ENCODE measurements at regions not wholly inside any gene's neighbourhood (a gene's known extent, or its start where the extent isn't known, plus 50 kb on each side); places are given as distances from the start of the nearest gene placed in this dataset.
A peak's percentile ranks its signal among the peaks of the same experiment; 100 is the strongest.

- WGBS (ENCODE audit: low lambda C conversion rate) = 47% methylated on average over 14 of the region's 18 CpGs
- intact Hi-C loops (cut with micrococcal nuclease; ENCODE audit: unreplicated experiment) (no loop called here), in situ Hi-C loops (cut with HindIII; ENCODE audit: extremely low pct_ligation_motif_present, low pct_unique_long_range_greater_than_20kb) (no loop called here)
- BruUV-seq (replicated peaks) = no TSS peak
- H3K9ac ChIP-seq (ENCODE audit: insufficient read depth, low read depth, low read length) = no peak overlapping the region
- ChIA-PET POLR2A (no interaction called here), CTCF (ENCODE audit: low intra/inter-chr PET ratio, low total read pairs) (no interaction called here)
- H3K4me2 ChIP-seq (ENCODE audit: low read depth, low read length) = no peak overlapping the region
- no peak for ATAC-seq
- H3K9me3 ChIP-seq (ENCODE audit: low read length) = no peaks in the 10 kb centered on the region
- no peaks in the 10 kb centered on the region for H3K79me2 ChIP-seq (ENCODE audit: insufficient read depth, low read length)
- no peak overlapping the region for H3K4me3 ChIP-seq (replicated peaks in 1 of 3; ENCODE audit: insufficient read depth in 1 of 3, low read depth in 2 of 3, low read length in 3 of 3)
- TF ChIP-seq ATF7 (IDR thresholded peaks at IDR 0.05) (peak; percentile 83), ATF7 (CRISPR knock-in tag; IDR thresholded peaks at IDR 0.05) (no peak), ATM (IDR thresholded peaks at IDR 0.05; ENCODE audit: borderline replicate concordance) (no peak)
- H3K27ac ChIP-seq (ENCODE audit: extremely low read length, insufficient read depth, low read length) = no peak overlapping the region
- no peak for FAIRE-seq
- H3K4me1 ChIP-seq (ENCODE audit: insufficient read depth, low read length) = no peaks in the 10 kb centered on the region
- H4K20me1 ChIP-seq (ENCODE audit: insufficient read depth, low read length) = no peaks in the 10 kb centered on the region
- no peaks in the 10 kb centered on the region for H3K36me3 ChIP-seq (replicated peaks in 1 of 2; ENCODE audit: control insufficient read depth in 1 of 2, insufficient read depth in 2 of 2, low read length in 2 of 2)
- no peak overlapping the region for H2AFZ ChIP-seq (ENCODE audit: low read length)
- peaks cover 2 to 15% of the 10 kb centered on the region in 2 experiments; a peak in 4 of 5 replicates for H3K27me3 ChIP-seq (ENCODE audit: control insufficient read depth in 1 of 2, insufficient read depth in 2 of 2, low read length in 2 of 2)
- no peak for DNase-seq (ENCODE audit: low spot score)
Measured at GRCh38 chr22:48827904-48828555, 999.6 kb downstream of the BRD1 start.

DNA sequence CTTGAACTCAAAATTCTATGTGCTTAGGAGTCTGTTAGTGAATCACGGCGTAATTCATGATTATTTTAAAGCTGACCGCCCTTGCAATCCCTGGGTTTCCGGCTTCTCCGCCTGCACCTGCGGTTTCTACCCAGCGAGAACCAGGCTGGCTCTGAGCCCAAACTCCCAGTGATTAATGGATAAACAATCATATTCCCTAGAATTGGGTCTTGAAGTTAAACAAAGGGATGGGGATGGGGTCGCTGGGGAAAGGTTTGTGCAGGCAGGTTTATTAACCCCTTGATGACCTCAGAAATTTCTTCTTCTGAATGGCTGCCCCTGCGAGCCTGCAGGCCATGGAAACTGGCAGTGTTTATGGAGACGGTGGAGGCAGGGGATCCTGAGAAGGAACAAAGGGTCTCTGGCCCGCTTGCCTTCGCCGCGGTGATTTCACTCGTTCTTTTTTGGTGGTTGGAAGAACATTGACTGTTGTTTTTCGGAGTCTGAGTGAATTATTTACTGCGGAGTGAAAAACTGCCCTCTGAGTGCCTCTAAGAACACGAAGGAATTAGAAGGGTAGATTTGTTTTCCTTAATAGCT lies 1000.3 kb downstream of the BRD1 start:
- in situ Hi-C loops (cut with HindIII; ENCODE audit: extremely low pct_ligation_motif_present, low pct_unique_long_range_greater_than_20kb) (no loop called here), intact Hi-C loops (cut with micrococcal nuclease; ENCODE audit: unreplicated experiment) (no loop called here)
- Histone ChIP-seq H2AFZ (ENCODE audit: low read length) (no peak overlapping the region), H3K4me1 (ENCODE audit: insufficient read depth, low read length) (no peaks in the 10 kb centered on the region), H4K20me1 (ENCODE audit: insufficient read depth, low read length) (no peaks in the 10 kb centered on the region), H3K79me2 (ENCODE audit: insufficient read depth, low read length) (no peaks in the 10 kb centered on the region), H3K27me3 (ENCODE audit: control insufficient read depth in 1 of 2, insufficient read depth in 2 of 2, low read length in 2 of 2) (peaks cover 2 to 14% of the 10 kb centered on the region in 2 experiments; a peak in 3 of 5 replicates), H3K36me3 (replicated peaks in 1 of 2; ENCODE audit: control insufficient read depth in 1 of 2, insufficient read depth in 2 of 2, low read length in 2 of 2) (no peaks in the 10 kb centered on the region), H3K4me3 (replicated peaks in 1 of 3; ENCODE audit: insufficient read depth in 1 of 3, low read depth in 2 of 3, low read length in 3 of 3) (no peak overlapping the region), H3K27ac (ENCODE audit: extremely low read length, insufficient read depth, low read length) (no peak overlapping the region), H3K9ac (ENCODE audit: insufficient read depth, low read depth, low read length) (no peak overlapping the region), H3K9me3 (ENCODE audit: low read length) (no peaks in the 10 kb centered on the region), H3K4me2 (ENCODE audit: low read depth, low read length) (no peak overlapping the region)
- POLR2A ChIA-PET = no interaction called here
- BruUV-seq (replicated peaks) = no TSS peak
- DNase-seq (ENCODE audit: low spot score) (no peak), FAIRE-seq (no peak), ATAC-seq (no peak)
- CTCF ChIA-PET (ENCODE audit: low intra/inter-chr PET ratio, low total read pairs) = no interaction called here
- WGBS (ENCODE audit: low lambda C conversion rate) = 58% methylated on average over 18 of the region's 18 CpGs
- TF ChIP-seq, protein P1, sequence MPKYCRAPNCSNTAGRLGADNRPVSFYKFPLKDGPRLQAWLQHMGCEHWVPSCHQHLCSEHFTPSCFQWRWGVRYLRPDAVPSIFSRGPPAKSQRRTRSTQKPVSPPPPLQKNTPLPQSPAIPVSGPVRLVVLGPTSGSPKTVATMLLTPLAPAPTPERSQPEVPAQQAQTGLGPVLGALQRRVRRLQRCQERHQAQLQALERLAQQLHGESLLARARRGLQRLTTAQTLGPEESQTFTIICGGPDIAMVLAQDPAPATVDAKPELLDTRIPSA (CRISPR knock-in tag; IDR thresholded peaks at IDR 0.05; ENCODE audit: borderline replicate concordance) = no peak
- TF ChIP-seq TAF1 (CRISPR knock-in tag; IDR thresholded peaks at IDR 0.05) = no peak
- TF ChIP-seq ATM (IDR thresholded peaks at IDR 0.05; ENCODE audit: borderline replicate concordance) = no peak
- TF ChIP-seq EHMT2 (IDR thresholded peaks at IDR 0.05; ENCODE audit: borderline replicate concordance, low read depth, low read length) = no peak
- TF ChIP-seq REPIN1 (CRISPR knock-in tag; IDR thresholded peaks at IDR 0.05; ENCODE audit: borderline replicate concordance, low read depth) = no peak
- TF ChIP-seq ZNF629 (CRISPR knock-in tag; conservative IDR thresholded peaks at IDR 0.05) = no peak
- TF ChIP-seq ZNF644 (CRISPR knock-in tag; IDR thresholded peaks at IDR 0.05; ENCODE audit: low read depth) = no peak
- no peak for TF ChIP-seq MTERF4 (CRISPR knock-in tag; IDR thresholded peaks at IDR 0.05)
- TF ChIP-seq JUND (CRISPR knock-in tag; IDR thresholded peaks at IDR 0.05) = no peak
- no peak for TF ChIP-seq ZNF605 (CRISPR knock-in tag; IDR thresholded peaks at IDR 0.05)
- no peak for TF ChIP-seq PHB2 (IDR thresholded peaks at IDR 0.05; ENCODE audit: partially characterized antibody)
- no peak for TF ChIP-seq CREB1 (IDR thresholded peaks at IDR 0.05)
- no peak for TF ChIP-seq CREB1 (CRISPR knock-in tag; IDR thresholded peaks at IDR 0.05)
- TF ChIP-seq KAT8 (CRISPR knock-in tag; IDR thresholded peaks at IDR 0.05) = no peak
- TF ChIP-seq MAFF (IDR thresholded peaks at IDR 0.05; ENCODE audit: low read depth, low read length) = no peak

All from HepG2 (cell line).